GM19043 (cell line): ENCODE measurements at regions not wholly inside any gene's neighbourhood (a gene's known extent, or its start where the extent isn't known, plus 50 kb on each side); places are given as distances from the start of the nearest gene placed in this dataset.
"Not testable (repeated sequence)": the region's sequence is repeated elsewhere in the genome, so short reads cannot be mapped to it uniquely, and the experiment has no call there.

Experiments
- ATAC-seq: cut with Tn5 transposase; IDR thresholded peaks from one replicate; pipeline ENCODE4 v1.9.1; 2021; ENCODE audit warnings: low read depth; ENCODE audit not compliant: unreplicated experiment

GRCh38 chr7:119219663-119220062, 995.2 kb downstream of the ANKRD7 start:
- no peak for ATAC-seq

GRCh38 chr7:119223930-119224329, 999.4 kb downstream of the ANKRD7 start:
- ATAC-seq = no peak

- ATAC-seq = no peak
These were observed 1004.0 kb downstream of the ANKRD7 start for GRCh38 chr7:119228482-119228881.

GRCh38 chr7:119232091-119232490, 1007.6 kb downstream of the ANKRD7 start:
- no peak for ATAC-seq

GRCh38 chr7:119233015-119233414, 1008.5 kb downstream of the ANKRD7 start:
- ATAC-seq = no peak

GRCh38 chr7:119252962-119253361, 1020.0 kb upstream of the KCND2 start:
- ATAC-seq = no peak

- no peak for ATAC-seq
These were observed 1018.2 kb upstream of the KCND2 start for GRCh38 chr7:119254742-119255141.

GRCh38 chr7:119256001-119256400, 1017.0 kb upstream of the KCND2 start:
- ATAC-seq = no peak

GRCh38 chr7:119256446-119257131, 1016.4 kb upstream of the KCND2 start:
- ATAC-seq = no peak

GRCh38 chr7:119266790-119267189, 1006.2 kb upstream of the KCND2 start:
- ATAC-seq = not testable (repeated sequence)

- peak; percentile 96 for ATAC-seq
These were observed 1002.9 kb upstream of the KCND2 start for GRCh38 chr7:119270045-119270464.

- ATAC-seq = no peak
These were observed 1002.3 kb upstream of the KCND2 start for GRCh38 chr7:119270644-119271043.

- ATAC-seq = no peak
These were observed 1001.7 kb upstream of the KCND2 start for GRCh38 chr7:119271147-119271779.

GRCh38 chr7:119281181-119281846, 991.7 kb upstream of the KCND2 start:
- ATAC-seq = no peak

- ATAC-seq = no peak
These were observed 989.6 kb upstream of the KCND2 start for GRCh38 chr7:119283353-119283752.

- ATAC-seq = no peak
These were observed 984.6 kb upstream of the KCND2 start for GRCh38 chr7:119288416-119288815.

GRCh38 chr7:119300341-119300740, 972.6 kb upstream of the KCND2 start:
- not testable (repeated sequence) for ATAC-seq

GRCh38 chr7:119320316-119320715, 952.7 kb upstream of the KCND2 start:
- no peak for ATAC-seq

GRCh38 chr7:119329715-119330114, 943.3 kb upstream of the KCND2 start:
- ATAC-seq = no peak

GRCh38 chr7:119335405-119335804, 937.6 kb upstream of the KCND2 start:
- ATAC-seq = no peak

- ATAC-seq = no peak
These were observed 931.2 kb upstream of the KCND2 start for GRCh38 chr7:119341822-119342221.

- no peak for ATAC-seq
These were observed 929.7 kb upstream of the KCND2 start for GRCh38 chr7:119343289-119343688.
